GM18951 (cell line): ENCODE measurements at regions not wholly inside any gene's neighbourhood (a gene's known extent, or its start where the extent isn't known, plus 50 kb on each side); places are given as distances from the start of the nearest gene placed in this dataset.
"Not testable (repeated sequence)": the region's sequence is repeated elsewhere in the genome, so short reads cannot be mapped to it uniquely, and the experiment has no call there.

ENCODE experiments used
- POLR2A ChIP-seq: IDR thresholded peaks from 4 replicates; pipeline ENCODE4 v1.6.1; 2011; ENCODE audit warnings: mild to moderate bottlenecking; ENCODE audit not compliant: insufficient read length, insufficient read depth; ENCODE audit errors: extremely low read depth
- in situ Hi-C: fragments of 300-500 bp; cut with MboI; formaldehyde crosslinking; loops from one replicate; pipeline ENCODE4 v1.12.0; 2022; ENCODE audit warnings: low sequenced_read_pairs, mixed read lengths, inconsistent platforms; ENCODE audit not compliant: unreplicated experiment

GRCh38 chr2:125961739-125962138 lies 694.2 kb upstream of the GYPC start:
- no peak for TF ChIP-seq POLR2A
- in situ Hi-C loops, result no loop called here

- in situ Hi-C loops, result no loop called here
- no peak for TF ChIP-seq POLR2A
These were observed 676.1 kb upstream of the GYPC start for GRCh38 chr2:125979886-125980285.

DNA sequence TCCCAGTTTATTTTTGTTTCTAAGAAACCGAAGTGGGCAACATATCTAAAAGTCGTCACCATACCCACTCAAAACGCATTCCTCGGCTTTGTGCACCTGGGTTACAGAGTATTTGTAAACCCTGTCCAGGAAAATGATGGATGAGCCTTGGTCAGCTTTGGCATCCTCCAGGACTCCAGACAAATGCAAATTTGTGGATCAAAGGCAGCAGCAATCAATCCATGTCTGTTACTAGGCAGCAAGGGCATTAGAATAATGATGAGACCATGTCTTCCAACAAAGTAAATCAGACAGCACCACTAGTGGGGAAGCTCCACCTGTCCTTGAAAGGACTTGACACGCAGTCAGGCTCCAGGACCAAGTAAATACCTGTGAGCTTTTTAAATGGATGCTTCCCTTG lies 672.6 kb upstream of the GYPC start:
- no peak for TF ChIP-seq POLR2A
- in situ Hi-C loops, result no loop called here

- in situ Hi-C loops, result no loop called here
- no peak for TF ChIP-seq POLR2A
These were observed 626.6 kb upstream of the GYPC start for GRCh38 chr2:126029316-126029715.

DNA sequence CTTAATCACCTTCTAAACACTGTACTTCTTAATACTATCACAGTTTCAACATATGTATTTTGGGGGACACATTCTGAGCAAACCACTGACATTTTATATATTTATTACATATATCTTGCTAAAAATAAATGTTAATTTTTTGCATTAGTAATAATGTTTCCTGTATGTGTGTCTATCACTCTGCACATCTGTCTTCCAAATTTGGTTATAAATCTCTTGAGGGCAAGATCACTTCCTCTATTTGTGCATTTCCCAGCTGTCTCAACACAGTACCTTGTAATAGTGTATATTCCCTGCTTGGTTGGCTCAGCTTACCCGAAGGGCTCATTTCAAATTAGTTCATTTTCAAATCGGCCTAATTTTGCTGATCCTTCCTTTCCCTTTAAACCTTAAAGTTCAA lies 617.1 kb upstream of the GYPC start:
- in situ Hi-C loops, result no loop called here
- no peak for TF ChIP-seq POLR2A

DNA sequence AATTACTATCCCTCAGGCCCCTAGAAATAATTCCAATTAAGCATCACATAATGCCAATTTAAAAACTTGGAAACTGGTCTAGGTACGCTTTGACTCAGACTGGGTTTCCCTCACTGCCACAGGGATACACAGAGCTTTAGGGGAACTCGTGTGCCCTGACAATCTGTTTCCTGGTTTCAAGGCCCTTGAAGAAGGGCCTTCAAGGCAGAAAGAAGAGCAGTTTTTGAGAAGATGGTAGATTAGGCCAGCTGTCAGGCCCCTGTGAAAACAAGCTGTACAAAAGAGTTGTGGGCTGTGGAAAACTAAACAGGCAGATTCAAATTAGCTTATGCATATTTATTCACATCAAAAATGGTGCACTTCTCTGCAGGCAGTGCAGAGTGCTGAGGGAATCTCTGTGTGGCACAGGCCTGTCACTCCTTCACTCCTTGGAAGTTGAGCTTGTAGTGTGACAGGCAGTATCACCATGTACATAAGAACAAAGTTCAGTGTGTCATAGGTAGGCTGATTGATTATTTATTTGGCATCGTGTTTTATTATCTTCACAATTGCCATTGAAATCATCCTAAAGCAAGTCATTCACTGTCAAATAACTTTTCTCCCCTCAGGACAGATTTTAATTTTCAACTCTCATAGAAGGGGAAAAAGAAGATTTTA lies 614.4 kb upstream of the GYPC start:
- in situ Hi-C loops, result no loop called here
- no peak for TF ChIP-seq POLR2A

- no peak for TF ChIP-seq POLR2A
- in situ Hi-C loops, result no loop called here
These were observed 613.9 kb upstream of the GYPC start for GRCh38 chr2:126042089-126042488.

DNA sequence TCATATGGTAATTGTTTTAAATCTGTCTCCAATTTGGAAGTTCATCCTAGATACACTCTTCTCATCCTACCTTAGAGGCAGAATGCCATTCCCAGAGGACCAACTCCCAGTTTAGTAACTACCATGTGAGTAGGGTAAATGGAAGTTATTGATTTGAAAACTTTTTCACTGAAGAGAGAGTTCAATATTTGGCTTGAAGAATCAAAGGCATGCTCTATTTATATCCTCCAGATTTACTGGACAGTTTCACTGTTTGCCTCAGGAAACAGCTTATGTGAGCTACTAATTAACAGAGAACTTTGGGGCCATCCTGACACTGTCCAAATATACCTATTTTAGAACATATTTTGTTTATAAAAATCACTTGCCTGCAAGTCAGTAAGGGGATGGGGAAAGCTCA lies 607.2 kb upstream of the GYPC start:
- TF ChIP-seq POLR2A, result no peak
- in situ Hi-C loops, result no loop called here

DNA sequence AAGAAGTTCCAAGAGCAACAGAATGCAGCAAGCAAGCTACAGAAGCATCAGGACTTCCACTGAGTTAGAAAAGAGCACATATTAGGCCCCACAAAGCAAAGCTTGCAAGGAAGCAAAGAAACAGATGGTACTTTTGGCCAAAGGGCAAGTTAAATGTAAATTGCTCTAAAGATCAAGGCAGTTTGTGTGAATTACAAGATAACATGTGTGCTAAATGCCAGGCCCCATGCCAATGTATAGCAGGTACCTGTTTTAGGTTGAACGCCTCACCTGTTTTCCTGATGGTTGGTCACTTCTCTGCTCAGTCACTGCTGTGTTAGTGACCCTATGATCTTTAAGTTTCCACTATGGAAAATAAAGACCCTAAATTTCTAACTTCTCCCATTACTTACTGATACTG lies 606.5 kb upstream of the GYPC start:
- in situ Hi-C loops, result no loop called here
- TF ChIP-seq POLR2A, result no peak

DNA sequence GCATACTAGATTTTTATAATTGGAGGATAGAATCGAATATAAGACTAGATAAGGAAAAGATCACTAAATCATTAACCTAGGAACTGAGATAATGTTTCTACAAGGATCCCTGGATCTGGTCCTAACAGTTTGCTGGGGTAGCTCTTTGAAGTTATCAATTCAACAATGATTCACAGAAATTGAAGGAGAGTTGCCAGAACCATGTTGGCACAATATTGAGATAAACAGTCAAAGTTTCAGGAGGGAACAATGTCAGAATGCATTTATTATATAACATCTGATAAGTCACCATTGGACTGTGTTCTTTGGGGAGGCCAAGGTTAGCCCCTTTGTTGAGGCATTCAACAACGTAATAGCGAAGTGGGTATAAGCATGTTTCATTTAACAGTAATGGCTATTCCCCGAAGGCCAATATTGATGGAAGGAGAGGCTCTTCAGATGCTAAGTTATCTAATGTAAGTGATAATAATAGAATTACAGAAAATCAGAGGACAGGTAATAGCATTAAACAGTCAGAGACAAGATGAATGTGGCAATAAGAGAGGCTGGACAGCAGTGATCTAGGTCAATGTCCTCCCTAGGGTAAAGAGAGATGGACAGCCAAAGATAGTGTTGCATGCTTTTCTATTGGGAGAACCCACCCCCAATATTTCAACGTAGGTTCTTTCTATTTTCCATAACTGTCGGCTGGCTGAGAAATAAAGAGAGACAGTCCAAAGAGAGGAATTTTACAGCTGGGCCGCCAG lies 604.8 kb upstream of the GYPC start:
- no peak for TF ChIP-seq POLR2A
- in situ Hi-C loops, result no loop called here

GRCh38 chr2:126051737-126052240 lies 604.2 kb upstream of the GYPC start:
- in situ Hi-C loops, result not testable (repeated sequence)

DNA sequence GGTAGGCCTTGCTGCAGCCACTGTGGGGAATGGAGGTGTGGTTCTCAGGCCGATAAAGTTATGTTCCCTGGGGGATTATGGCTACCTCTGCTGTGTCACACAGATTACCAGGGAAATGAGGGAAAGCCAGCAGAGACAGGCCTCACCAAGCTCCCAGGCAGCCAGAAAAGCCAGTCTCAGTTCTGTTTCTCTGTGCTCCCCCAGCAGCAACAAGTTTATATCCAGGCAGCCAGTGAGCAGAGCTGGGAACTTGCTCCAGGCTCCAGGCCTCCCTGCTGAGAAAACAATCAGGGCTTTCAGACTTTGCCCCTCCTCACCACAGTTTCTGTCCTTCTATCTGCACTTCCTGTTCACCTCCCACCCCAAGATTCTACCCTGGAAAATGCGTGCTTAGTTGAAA lies 596.6 kb upstream of the GYPC start:
- in situ Hi-C loops, result no loop called here
- TF ChIP-seq POLR2A, result no peak

- in situ Hi-C loops, result no loop called here
- TF ChIP-seq POLR2A, result no peak
These were observed 570.8 kb upstream of the GYPC start for GRCh38 chr2:126085011-126085795.
